Ovary (tissue), 7 donors: ENCODE measurements at regions not wholly inside any gene's neighbourhood (a gene's known extent, or its start where the extent isn't known, plus 50 kb on each side); places are given as distances from the start of the nearest gene placed in this dataset.
"Not testable (repeated sequence)": the region's sequence is repeated elsewhere in the genome, so short reads cannot be mapped to it uniquely, and the experiment has no call there.

Experiments
- DNase-seq, 5 donors: peaks; one replicate each; pipeline ENCODE4 v3.0.0-alpha.2; 2019 to 2020
- H3K27ac ChIP-seq, 2 donors: fragments of 200-600 bp; one replicate each; pipeline versions ENCODE4 v1.5.1 to v1.8.0; 2019 to 2022
- H3K27me3 ChIP-seq: fragments of 200-600 bp; one replicate; pipeline ENCODE4 v1.8.0; 2022
- H3K36me3 ChIP-seq: fragments of 200-600 bp; sonication (generic); one replicate; pipeline ENCODE4 v1.5.1; 2019
- H3K4me1 ChIP-seq: one replicate; pipeline ENCODE4 v1.8.1; 2013; ENCODE audit warnings: mild to moderate bottlenecking, moderate library complexity; ENCODE audit not compliant: insufficient read depth
- H3K4me3 ChIP-seq: fragments of 200-600 bp; sonication (generic); one replicate; pipeline ENCODE4 v1.5.1; 2017
- H3K9me3 ChIP-seq, 2 donors: fragments of 200-600 bp in 1 of 2; sonication (generic) in 1 of 2; one replicate each; pipeline versions ENCODE4 v1.5.1 to v1.8.1; 2013 to 2019; ENCODE audit warnings: mild to moderate bottlenecking in 1 of 2, moderate library complexity in 1 of 2
- EP300 ChIP-seq: sonication (generic); formaldehyde crosslinking; IDR thresholded peaks from one replicate; pipeline ENCODE4 v1.6.1; 2017; ENCODE audit warnings: antibody characterized with exemption
- POLR2A ChIP-seq: fragments of 450-650 bp; IDR thresholded peaks from one replicate; pipeline ENCODE4 v1.6.1; 2017; ENCODE audit warnings: antibody characterized with exemption, mild to moderate bottlenecking, moderate library complexity
- WGBS, 3 donors: extraction: QIAGEN DNeasy Blood & Tissue Kit in 1 of 3; methylation state at CpG; one replicate each; pipeline versions ENCODE4 v1.1.5 to v1.1.7; 2013 to 2017; 5-methylcytosine and 5-hydroxymethylcytosine counted together
- intact Hi-C, 4 donors: fragments of 100-400 bp; cut with DNase I; formaldehyde crosslinking; loops; one replicate each; pipeline versions ENCODE4 v1.11.0 to v1.15.1; 2022 to 2023
- TF ChIP-seq, protein P1 (sequence below), 3 donors: fragments of 450-650 bp in 2 of 3; fragments of 200-600 bp in 1 of 3; IDR thresholded peaks; one replicate each; pipeline versions ENCODE4 v1.5.1 to v1.8.0; 2016 to 2022; ENCODE audit warnings: antibody characterized with exemption in 3 of 3, mild to moderate bottlenecking in 1 of 3
- donor health status: DM: no; HTN: no; CAD: no; lungs with moderate emphysema.
- donor health status: DM: no; HTN: no; CAD: no.
- donor health status: Bipolar disorder and iron deficiency.
- donor health status: DM: no; HTN: no; CAD: no.
- donor health status: DM: yes; HTN: yes; CAD: no.

DNA sequence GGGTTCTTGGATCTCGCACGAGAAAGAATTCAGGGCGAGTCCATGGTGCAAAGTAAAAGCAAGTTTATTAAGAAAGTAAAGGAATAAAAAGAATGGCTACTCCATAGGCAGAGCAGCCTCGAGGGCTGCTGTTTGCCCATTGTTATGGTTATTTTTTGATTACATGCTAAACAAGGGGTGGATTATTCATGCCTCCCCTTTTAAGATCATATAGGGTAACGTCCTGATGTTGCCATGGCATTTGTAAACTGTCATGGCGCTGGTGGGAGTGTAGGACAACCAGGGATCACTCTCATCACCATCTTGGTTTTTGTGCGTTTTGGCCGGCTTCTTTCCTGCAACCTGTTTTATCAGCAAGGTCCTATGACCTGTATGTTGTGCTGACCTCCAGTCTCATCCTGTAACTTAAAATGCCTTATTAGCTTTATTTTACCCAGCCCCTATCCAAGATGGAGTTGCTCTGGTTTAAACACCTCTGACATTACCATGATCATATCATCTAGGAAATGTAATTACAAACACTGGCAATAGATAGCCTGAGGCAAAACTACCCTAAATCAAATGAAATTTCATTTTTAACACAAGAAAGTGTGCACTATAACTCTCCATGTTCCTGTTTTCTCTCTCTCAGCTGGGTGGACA is 94.3 kb upstream of the ATXN3L start:
- TF ChIP-seq, protein P1, sequence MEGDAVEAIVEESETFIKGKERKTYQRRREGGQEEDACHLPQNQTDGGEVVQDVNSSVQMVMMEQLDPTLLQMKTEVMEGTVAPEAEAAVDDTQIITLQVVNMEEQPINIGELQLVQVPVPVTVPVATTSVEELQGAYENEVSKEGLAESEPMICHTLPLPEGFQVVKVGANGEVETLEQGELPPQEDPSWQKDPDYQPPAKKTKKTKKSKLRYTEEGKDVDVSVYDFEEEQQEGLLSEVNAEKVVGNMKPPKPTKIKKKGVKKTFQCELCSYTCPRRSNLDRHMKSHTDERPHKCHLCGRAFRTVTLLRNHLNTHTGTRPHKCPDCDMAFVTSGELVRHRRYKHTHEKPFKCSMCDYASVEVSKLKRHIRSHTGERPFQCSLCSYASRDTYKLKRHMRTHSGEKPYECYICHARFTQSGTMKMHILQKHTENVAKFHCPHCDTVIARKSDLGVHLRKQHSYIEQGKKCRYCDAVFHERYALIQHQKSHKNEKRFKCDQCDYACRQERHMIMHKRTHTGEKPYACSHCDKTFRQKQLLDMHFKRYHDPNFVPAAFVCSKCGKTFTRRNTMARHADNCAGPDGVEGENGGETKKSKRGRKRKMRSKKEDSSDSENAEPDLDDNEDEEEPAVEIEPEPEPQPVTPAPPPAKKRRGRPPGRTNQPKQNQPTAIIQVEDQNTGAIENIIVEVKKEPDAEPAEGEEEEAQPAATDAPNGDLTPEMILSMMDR (IDR thresholded peaks at IDR 0.05): no peak
- TF ChIP-seq EP300 (no peak), POLR2A (no peak)
- DNase-seq: no peak
- Histone ChIP-seq H3K9me3 (no peaks in the 10 kb centered on the region), H3K4me1 (no peaks in the 10 kb centered on the region), H3K36me3 (no peaks in the 10 kb centered on the region), H3K27me3 (no peaks in the 10 kb centered on the region), H3K27ac (no peak overlapping the region), H3K4me3 (no peak overlapping the region)
- 66 to 75% (median 68%) methylated on average over 8 of the region's 8 CpGs for WGBS, 3 donors
- intact Hi-C loops: no loop called here

DNA sequence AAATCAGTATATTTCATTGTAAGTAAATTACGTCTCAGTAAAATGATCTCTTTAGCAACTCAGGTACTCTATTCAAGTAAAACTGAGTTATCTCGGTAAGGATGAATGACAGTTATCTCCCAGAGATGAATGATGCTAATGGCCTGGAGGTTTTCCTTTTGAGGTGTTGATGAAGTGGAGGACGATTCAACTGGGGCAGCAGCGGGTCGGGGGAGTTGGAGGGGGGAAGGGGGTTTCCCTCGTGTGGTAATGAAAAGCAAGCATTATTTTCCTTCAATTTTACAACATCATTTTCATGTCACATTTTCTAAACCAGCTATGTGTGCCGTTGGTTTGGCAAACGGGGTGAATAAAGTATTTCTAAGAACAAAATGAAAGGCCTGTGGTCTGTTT is 92.4 kb upstream of the ATXN3L start:
- TF ChIP-seq, protein P1 (IDR thresholded peaks at IDR 0.05): no peak
- TF ChIP-seq EP300 (no peak), POLR2A (no peak)
- 40 to 47% (median 46%) methylated on average over 8 of the region's 8 CpGs for WGBS, 3 donors
- no peak for DNase-seq
- H3K27me3 ChIP-seq: no peaks in the 10 kb centered on the region
- intact Hi-C loops: no loop called here
- no peak overlapping the region for H3K4me3 ChIP-seq
- no peak overlapping the region for H3K27ac ChIP-seq
- H3K4me1 ChIP-seq: no peaks in the 10 kb centered on the region
- H3K36me3 ChIP-seq: no peaks in the 10 kb centered on the region
- no peaks in the 10 kb centered on the region for H3K9me3 ChIP-seq

DNA sequence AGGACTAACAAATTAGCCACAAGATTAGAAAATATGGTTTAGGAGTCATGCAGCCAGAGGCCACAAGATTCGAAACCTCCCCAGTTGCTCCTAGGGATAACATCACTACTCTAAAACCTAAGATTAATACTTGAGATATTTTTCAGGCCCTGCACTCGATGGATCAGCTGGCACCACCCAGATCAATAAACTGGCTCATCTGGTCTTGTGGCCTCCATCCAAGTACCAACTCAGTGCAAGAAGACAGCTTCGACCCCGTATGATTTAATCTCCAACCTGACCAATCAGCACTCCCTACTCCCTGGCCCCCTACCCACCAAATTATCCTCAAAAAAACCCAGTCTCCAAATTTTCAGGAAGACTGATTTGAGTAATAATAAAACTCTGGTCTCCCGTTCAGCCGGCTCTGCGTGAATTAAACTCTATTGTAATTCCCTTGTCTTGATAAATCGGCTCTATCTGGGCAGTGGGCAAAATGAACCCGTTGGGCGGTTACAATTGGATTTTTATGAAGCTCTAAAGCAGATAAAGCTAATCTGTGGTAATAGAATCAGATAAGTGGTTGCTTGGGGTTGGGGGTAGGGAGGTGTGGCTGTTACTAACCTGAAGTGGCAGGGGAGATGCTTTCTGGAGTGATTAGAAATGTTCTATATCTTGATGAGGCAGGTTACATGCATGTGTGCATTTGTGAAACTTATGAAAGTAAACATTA is 91.8 kb upstream of the ATXN3L start:
- 67 to 74% (median 69%) methylated on average over 10 of the region's 10 CpGs for WGBS, 3 donors
- no peaks in the 10 kb centered on the region for H3K9me3 ChIP-seq
- TF ChIP-seq POLR2A (no peak), EP300 (no peak)
- TF ChIP-seq, protein P1 (IDR thresholded peaks at IDR 0.05): no peak

DNA sequence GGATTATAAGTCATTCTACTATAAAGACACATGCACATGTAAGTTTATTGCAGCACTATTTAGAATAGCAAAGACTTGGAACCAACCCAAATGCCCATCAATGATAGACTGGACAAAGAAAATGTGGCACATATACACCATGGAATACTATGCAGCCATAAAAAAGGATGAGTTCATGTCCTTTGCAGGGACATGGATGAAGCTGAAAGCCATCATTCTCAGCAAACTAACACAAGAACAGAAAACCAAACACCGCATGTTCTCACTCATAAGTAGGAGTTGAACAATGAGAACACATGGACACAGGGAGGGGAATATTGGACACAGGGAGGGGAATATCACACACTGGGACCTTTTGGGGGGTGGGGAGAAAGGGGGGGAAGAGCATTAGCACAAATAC is 88.7 kb upstream of the ATXN3L start:
- intact Hi-C loops, DNase-seq, H3K36me3 ChIP-seq, H3K9me3 ChIP-seq, H3K27ac ChIP-seq, H3K27me3 ChIP-seq, H3K4me3 ChIP-seq, H3K4me1 ChIP-seq: not testable (repeated sequence)
- WGBS, 3 donors: 88 to 96% (median 91%) methylated on average over 1 of the region's 1 CpG

More for the DNA sequence above, 91.8 kb upstream of the ATXN3L start:
- H3K36me3 ChIP-seq: no peaks in the 10 kb centered on the region
- H3K27me3 ChIP-seq: no peaks in the 10 kb centered on the region
- no peak overlapping the region for H3K4me3 ChIP-seq
- no peak overlapping the region for H3K27ac ChIP-seq
- no peaks in the 10 kb centered on the region for H3K4me1 ChIP-seq
- intact Hi-C loops: no loop called here
- no peak for DNase-seq

DNA sequence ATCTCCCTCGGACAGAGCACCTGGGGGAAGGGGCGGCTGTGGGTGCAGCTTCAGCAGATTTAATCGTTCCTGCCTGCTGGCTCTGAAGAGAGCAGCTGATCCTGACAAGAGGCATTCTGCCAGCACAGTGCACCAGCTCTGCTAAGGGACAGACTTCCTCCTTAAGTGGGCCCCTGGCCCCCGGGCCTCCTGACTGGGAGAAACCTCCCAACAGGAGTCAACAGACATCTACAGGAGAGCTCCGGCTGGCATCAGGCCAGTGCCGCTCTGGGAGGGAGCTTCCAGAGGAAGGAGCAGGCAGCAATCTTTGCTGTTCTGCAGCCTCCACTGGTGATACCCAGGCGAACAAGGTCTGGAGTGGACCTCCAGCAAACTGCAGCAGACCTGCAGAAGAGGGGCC is 84.9 kb upstream of the ATXN3L start:
- intact Hi-C loops, H3K9me3 ChIP-seq, H3K27me3 ChIP-seq, H3K27ac ChIP-seq, H3K4me1 ChIP-seq, H3K36me3 ChIP-seq, DNase-seq, H3K4me3 ChIP-seq: not testable (repeated sequence)
- WGBS, 3 donors: 64 to 75% (median 74%) methylated on average over 7 of the region's 7 CpGs
